ENCODE measurements at regions not wholly inside any gene's neighbourhood (a gene's known extent, or its start where the extent isn't known, plus 50 kb on each side); places are given as distances from the start of the nearest gene placed in this dataset.
"Not testable (repeated sequence)": the region's sequence is repeated elsewhere in the genome, so short reads cannot be mapped to it uniquely, and the experiment has no call there.

GRCh38 chr11:49442669-49443068, 234.3 kb upstream of the FOLH1 start (continued):
- TF ChIP-seq HDAC6 (IDR thresholded peaks at IDR 0.05; ENCODE audit: low read depth, low read length) (no peak), SIX5 (IDR thresholded peaks at IDR 0.05; ENCODE audit: low read depth, low read length) (no peak), USF2 (IDR thresholded peaks at IDR 0.05; ENCODE audit: low read length) (no peak), SIN3A (conservative IDR thresholded peaks at IDR 0.05 in 1 of 2, IDR thresholded peaks at IDR 0.05 in 1 of 2; ENCODE audit: low read depth in 1 of 2, low read length in 2 of 2) (no peak)

- POLR2A ChIA-PET (ENCODE audit: partially characterized antibody); H2AK5ac ChIP-seq (ENCODE audit: low read depth, low read length); H2BK12ac ChIP-seq (ENCODE audit: low read depth, low read length); H3K56ac ChIP-seq (replicated peaks; ENCODE audit: insufficient read length, low read depth, low read length); H4K20me1 ChIP-seq (replicated peaks in 1 of 2; ENCODE audit: control insufficient read depth in 1 of 2, insufficient read depth in 2 of 2, low read length in 2 of 2); H4K5ac ChIP-seq (ENCODE audit: insufficient read length, low read depth, low read length); H3K18ac ChIP-seq (ENCODE audit: extremely low read depth, low read length); H3K4me1 ChIP-seq (replicated peaks in 1 of 4; ENCODE audit: control insufficient read depth in 3 of 4, insufficient read depth in 4 of 4, low read length in 3 of 4); DNase-seq (ENCODE audit: low read depth in 1 of 2, low spot score in 2 of 2); H3K36me3 ChIP-seq (ENCODE audit: control insufficient read depth in 2 of 4, insufficient read depth in 4 of 4, low read length in 3 of 4); CTCF ChIA-PET (ENCODE audit: partially characterized antibody); H3K4me3 ChIP-seq (ENCODE audit: extremely low read depth in 1 of 4, insufficient read depth in 2 of 4, low read depth in 3 of 4, low read length in 4 of 4); FAIRE-seq; H3K4me2 ChIP-seq (ENCODE audit: insufficient read depth in 1 of 2, low read depth in 2 of 2, low read length in 2 of 2); H2BK20ac ChIP-seq (ENCODE audit: low read length); H2BK120ac ChIP-seq (replicated peaks; ENCODE audit: low read depth, low read length); H3K27ac ChIP-seq (ENCODE audit: low read depth, low read length); H2BK15ac ChIP-seq (ENCODE audit: low read length); H4K91ac ChIP-seq (replicated peaks; ENCODE audit: insufficient read length, low read length); H2AFZ ChIP-seq (ENCODE audit: low read length); H3K9ac ChIP-seq (replicated peaks in 1 of 4; ENCODE audit: extremely low read depth in 1 of 4, low read depth in 3 of 4, low read length in 3 of 4); H3K79me2 ChIP-seq (ENCODE audit: control insufficient read depth in 1 of 2, insufficient read depth in 2 of 2, low read length in 2 of 2); H2BK5ac ChIP-seq (ENCODE audit: low read depth, low read length); H3K14ac ChIP-seq (ENCODE audit: insufficient read length); H3K23ac ChIP-seq (ENCODE audit: insufficient read length); H3K27me3 ChIP-seq (replicated peaks in 1 of 4; ENCODE audit: control insufficient read depth in 3 of 4, extremely low read depth in 1 of 4, insufficient read depth in 3 of 4, low read length in 3 of 4); H4K8ac ChIP-seq (ENCODE audit: extremely low read depth, insufficient read depth, low read length); H3K4ac ChIP-seq (replicated peaks; ENCODE audit: insufficient read length, low read depth, low read length); H3K79me1 ChIP-seq (ENCODE audit: low read depth, low read length); H3K23me2 ChIP-seq (ENCODE audit: low read depth, low read length): not testable (repeated sequence)
- H3K9me3 ChIP-seq (ENCODE audit: insufficient read depth in 2 of 2, low read depth in 1 of 2, low read length in 1 of 2) = peaks cover 13 to 25% of the 10 kb centered on the region in 2 experiments
Measured at GRCh38 chr11:49439901-49440300, 231.5 kb upstream of the FOLH1 start.

All from H1 (cell line).